SK-N-SH (cell line): ENCODE measurements at regions not wholly inside any gene's neighbourhood (a gene's known extent, or its start where the extent isn't known, plus 50 kb on each side); places are given as distances from the start of the nearest gene placed in this dataset.
"Not testable (repeated sequence)": the region's sequence is repeated elsewhere in the genome, so short reads cannot be mapped to it uniquely, and the experiment has no call there.

Experiments used
- CTCF ChIA-PET: fragments of 300-600, 350-600 bp; formaldehyde crosslinking; extraction: SDS; loops from one replicate; lab custom pipeline; 2021; lab: Yijun Ruan, JAX
- POLR2A ChIA-PET: fragments of 350-600 bp; sonication (Branson Sonifier 250); formaldehyde crosslinking; extraction: SDS; loops from one replicate; lab custom pipeline; 2020; ENCODE audit warnings: antibody characterized with exemption, inconsistent platforms; lab: Yijun Ruan, JAX
- DNase-seq: peaks from one replicate; pipeline ENCODE4 v3.0.0; 2012
- H2AFZ ChIP-seq: fragments of 200-600 bp; sonication (generic); 2 replicates; pipeline ENCODE4 v1.8.1; 2016; ENCODE audit warnings: antibody characterized with exemption, mild to moderate bottlenecking, low read depth
- H3F3A ChIP-seq: fragments of 200-600 bp; sonication (generic); replicated peaks from 2 replicates; pipeline ENCODE3; 2016; ENCODE audit warnings: antibody characterized with exemption, mild to moderate bottlenecking; ENCODE audit not compliant: insufficient read depth
- H3K27ac ChIP-seq, 2 experiments: fragments of 200-500 bp in 1 of 2; fragments of 200-600 bp in 1 of 2; sonication (Bioruptor generic) in 1 of 2; sonication (generic), shearing (Covaris generic) in 1 of 2; 2 replicates each; pipeline versions ENCODE4 v1.5.1 to v1.6.1; 2014 to 2016; ENCODE audit warnings: low read depth in 2 of 2, inconsistent platforms in 1 of 2, low read length in 1 of 2, mild to moderate bottlenecking in 1 of 2, mixed read lengths in 1 of 2
- H3K27me3 ChIP-seq: fragments of 200-600 bp; sonication (generic), shearing (Covaris generic); 2 replicates; pipeline ENCODE4 v1.6.1; 2016; ENCODE audit warnings: mixed run types; ENCODE audit not compliant: insufficient read depth
- H3K36me3 ChIP-seq, 2 experiments: fragments of 200-500 bp in 1 of 2; fragments of 200-600 bp in 1 of 2; sonication (Bioruptor generic) in 1 of 2; sonication (generic) in 1 of 2; replicated peaks in 1 of 2; 2 replicates each; pipeline versions ENCODE3 to v1.5.1; 2014 to 2016; ENCODE audit warnings: low read length in 1 of 2, mild to moderate bottlenecking in 1 of 2; ENCODE audit not compliant: insufficient read depth in 2 of 2, control insufficient read depth in 1 of 2
- H3K4me1 ChIP-seq, 2 experiments: fragments of 200-500 bp in 1 of 2; fragments of 200-600 bp in 1 of 2; sonication (Bioruptor generic) in 1 of 2; sonication (generic), shearing (Covaris generic) in 1 of 2; 2 replicates each; pipeline versions ENCODE4 v1.5.1 to v1.6.1; 2014 to 2016; ENCODE audit warnings: low read depth in 1 of 2, low read length in 1 of 2, mixed run types in 1 of 2; ENCODE audit not compliant: insufficient read depth in 2 of 2, control insufficient read depth in 1 of 2
- H3K4me2 ChIP-seq: fragments of 200-600 bp; sonication (generic), shearing (Covaris generic); 2 replicates; pipeline ENCODE4 v1.6.1; 2017; ENCODE audit warnings: mixed run types
- H3K4me3 ChIP-seq, 2 experiments: fragments of 200-500 bp in 1 of 2; fragments of 200-600 bp in 1 of 2; sonication (Bioruptor generic) in 1 of 2; sonication (generic), shearing (Covaris generic) in 1 of 2; 2 replicates each; pipeline versions ENCODE4 v1.5.1 to v1.8.1; 2014 to 2016; ENCODE audit warnings: low read depth in 2 of 2, inconsistent platforms in 1 of 2, low read length in 1 of 2, mild to moderate bottlenecking in 1 of 2, mixed read lengths in 1 of 2, moderate library complexity in 1 of 2
- H3K79me2 ChIP-seq: fragments of 200-600 bp; sonication (generic); 2 replicates; pipeline ENCODE4 v1.8.1; 2017; ENCODE audit warnings: mild to moderate bottlenecking; ENCODE audit not compliant: insufficient read depth
- H3K9ac ChIP-seq: fragments of 200-600 bp; sonication (generic); 2 replicates; pipeline ENCODE4 v1.6.1; 2017; ENCODE audit warnings: mixed run types
- H3K9me2 ChIP-seq: fragments of 200-600 bp; sonication (generic); 2 replicates; pipeline ENCODE4 v1.6.1; 2017; ENCODE audit warnings: mixed run types
- H3K9me3 ChIP-seq: fragments of 200-600 bp; sonication (generic); 2 replicates; pipeline ENCODE4 v1.6.1; 2017; ENCODE audit warnings: mixed run types, mild to moderate bottlenecking, moderate library complexity
- H4K20me1 ChIP-seq: fragments of 200-600 bp; sonication (generic); 2 replicates; pipeline ENCODE4 v1.6.1; 2017; ENCODE audit warnings: mild to moderate bottlenecking, mixed run types; ENCODE audit not compliant: insufficient read depth
- ELF1 ChIP-seq: IDR thresholded peaks from 2 replicates; pipeline ENCODE4 v1.4.0; 2012
- EP300 ChIP-seq, 2 experiments: IDR thresholded peaks; 2 replicates each; pipeline versions ENCODE4 v1.4.0 to v1.6.1; 2012; ENCODE audit warnings: borderline replicate concordance in 1 of 2, low read depth in 1 of 2, low read length in 1 of 2
- FOSL2 ChIP-seq: IDR thresholded peaks from 2 replicates; pipeline ENCODE4 v1.4.0; 2012; ENCODE audit warnings: low read depth, mild to moderate bottlenecking, moderate library complexity, borderline replicate concordance
- FOXJ3 ChIP-seq: sonication (generic); formaldehyde crosslinking; IDR thresholded peaks from 2 replicates; pipeline ENCODE4 v1.5.1; 2020; ENCODE audit warnings: mild to moderate bottlenecking, missing genetic modification reagents
- GABPA ChIP-seq: IDR thresholded peaks from 2 replicates; pipeline ENCODE4 v1.4.0; 2012; ENCODE audit warnings: low read depth, mild to moderate bottlenecking
- MEF2A ChIP-seq: IDR thresholded peaks from 2 replicates; pipeline ENCODE4 v1.4.0; 2012; ENCODE audit warnings: low read depth, borderline replicate concordance
- MXI1 ChIP-seq: IDR thresholded peaks from 2 replicates; pipeline ENCODE4 v1.6.1; 2012; ENCODE audit warnings: mild to moderate bottlenecking, low read depth, low read length, improper control_type of control experiment
- RFX5 ChIP-seq: IDR thresholded peaks from 2 replicates; pipeline ENCODE4 v1.6.1; 2012; ENCODE audit warnings: mild to moderate bottlenecking, improper control_type of control experiment, low read length
- SIN3A ChIP-seq: IDR thresholded peaks from 2 replicates; pipeline ENCODE4 v1.6.1; 2012; ENCODE audit warnings: low read depth, mild to moderate bottlenecking, low read length, moderate library complexity, borderline replicate concordance
- TEAD4 ChIP-seq: IDR thresholded peaks from 2 replicates; pipeline ENCODE4 v1.4.0; 2012; ENCODE audit warnings: mild to moderate bottlenecking, borderline replicate concordance; ENCODE audit not compliant: insufficient read depth
- USF1 ChIP-seq: IDR thresholded peaks from 2 replicates; pipeline ENCODE4 v1.4.0; 2012; ENCODE audit warnings: low read depth, borderline replicate concordance
- USF2 ChIP-seq: fragments of 150-350 bp; IDR thresholded peaks from 2 replicates; pipeline ENCODE4 v1.6.1; 2017; ENCODE audit warnings: antibody characterized with exemption, low read length, low read depth, borderline replicate concordance
- ZBTB33 ChIP-seq: IDR thresholded peaks from 2 replicates; pipeline ENCODE4 v1.4.0; 2012; ENCODE audit warnings: low read depth, borderline replicate concordance
- WGBS: methylation state at CpG from one replicate; pipeline ENCODE4 v1.1.6; 2017; ENCODE audit warnings: low lambda C conversion rate; 5-methylcytosine and 5-hydroxymethylcytosine counted together

- H3K9me2 ChIP-seq: no peaks in the 10 kb centered on the region
- 96% methylated on average over 7 of the region's 7 CpGs for WGBS
- H3F3A ChIP-seq: peaks cover 10% of the 10 kb centered on the region
- H2AFZ ChIP-seq: no peak overlapping the region
- H3K27ac ChIP-seq: no peak overlapping the region
- no peaks in the 10 kb centered on the region for H3K36me3 ChIP-seq
- no peak overlapping the region for H3K4me2 ChIP-seq
- peaks cover 10 to 36% of the 10 kb centered on the region in 2 experiments; a peak in 3 of 4 replicates for H3K4me1 ChIP-seq
- no peaks in the 10 kb centered on the region for H3K79me2 ChIP-seq
- no peaks in the 10 kb centered on the region for H3K9me3 ChIP-seq
- TF ChIP-seq TEAD4 (no peak), ELF1 (no peak), FOXJ3 (CRISPR knock-in tag) (no peak), MXI1 (no peak)
- H3K27me3 ChIP-seq: no peaks in the 10 kb centered on the region
- no peak overlapping the region for H3K4me3 ChIP-seq
- no peak overlapping the region for H3K9ac ChIP-seq
- ChIA-PET CTCF (no interaction called here), POLR2A (no interaction called here)
- no peak for DNase-seq
- H4K20me1 ChIP-seq: no peaks in the 10 kb centered on the region
Measured at GRCh38 chr10:46098386-46098785, 52.3 kb upstream of the MSMB start.

- H3K4me1 ChIP-seq: peaks cover 10 to 36% of the 10 kb centered on the region in 2 experiments; a peak in 3 of 4 replicates
- H3K27me3 ChIP-seq, H3K79me2 ChIP-seq, H3K9me2 ChIP-seq, H3K27ac ChIP-seq, H3F3A ChIP-seq, H3K9me3 ChIP-seq, H3K36me3 ChIP-seq, H3K9ac ChIP-seq, H2AFZ ChIP-seq, CTCF ChIA-PET, H3K4me3 ChIP-seq, DNase-seq, POLR2A ChIA-PET, H4K20me1 ChIP-seq, H3K4me2 ChIP-seq: not testable (repeated sequence)
- WGBS: 80% methylated on average over 4 of the region's 4 CpGs
Measured at GRCh38 chr10:46098925-46099324, 52.9 kb upstream of the MSMB start.

GRCh38 chr10:46104071-46104585 is 58.1 kb upstream of the MSMB start:
- Histone ChIP-seq H3K4me2 (no peak overlapping the region), H3F3A (peaks cover 5% of the 10 kb centered on the region), H3K36me3 (no peaks in the 10 kb centered on the region), H3K27me3 (peaks cover 3% of the 10 kb centered on the region; the same call in 1 of the 2 replicates), H3K27ac (no peak overlapping the region), H2AFZ (no peak overlapping the region), H3K4me1 (peaks cover 0 to 8% of the 10 kb centered on the region in 2 experiments; a peak in 2 of 4 replicates), H3K9ac (no peak overlapping the region), H3K9me2 (no peaks in the 10 kb centered on the region), H3K79me2 (no peaks in the 10 kb centered on the region), H3K4me3 (no peak overlapping the region), H4K20me1 (no peaks in the 10 kb centered on the region)
- POLR2A ChIA-PET: no interaction called here
- CTCF ChIA-PET: no interaction called here
- DNase-seq: no peak
- TF ChIP-seq SIN3A (no peak), MXI1 (no peak), EP300 (IDR thresholded peaks at IDR 0.05; ENCODE audit: borderline replicate concordance in 1 of 2, low read depth in 1 of 2, low read length in 1 of 2) (no peak), ZBTB33 (no peak), RFX5 (no peak), TEAD4 (no peak), USF2 (no peak), USF1 (no peak), FOSL2 (no peak), MEF2A (no peak), GABPA (no peak), FOXJ3 (CRISPR knock-in tag) (no peak)
- TF ChIP-seq, all 33 proteins: peak for 0
- no peaks in the 10 kb centered on the region for H3K9me3 ChIP-seq
- WGBS: 84% methylated on average over 4 of the region's 4 CpGs

- H3K9me2 ChIP-seq, CTCF ChIA-PET, H3K79me2 ChIP-seq, DNase-seq, H3K36me3 ChIP-seq, H3K9me3 ChIP-seq, H3K27ac ChIP-seq, H3K4me3 ChIP-seq, H3F3A ChIP-seq, H3K4me2 ChIP-seq, H3K4me1 ChIP-seq, H4K20me1 ChIP-seq, H2AFZ ChIP-seq, H3K27me3 ChIP-seq, H3K9ac ChIP-seq: not testable (repeated sequence)
- 96% methylated on average over 9 of the region's 9 CpGs for WGBS
- POLR2A ChIA-PET: interaction anchor here (1.7 kb wide), 1 partner anchor 177 kb away, joined by 8 read pairs; no protein-coding TSS in a partner anchor
Measured at GRCh38 chr10:46105416-46105815, 59.3 kb upstream of the MSMB start.
